ENCODE measurements at regions not wholly inside any gene's neighbourhood (a gene's known extent, or its start where the extent isn't known, plus 50 kb on each side); places are given as distances from the start of the nearest gene placed in this dataset.

GRCh38 chr14:101222362-101223070 is 319.0 kb upstream of the RTL1 start:
- no peaks in the 10 kb centered on the region for H3K4me1 ChIP-seq
- no peak overlapping the region for H3K27ac ChIP-seq
- DNase-seq (no peak), ATAC-seq (no peak)
- H3K27me3 ChIP-seq (ENCODE audit: low read depth): no peaks in the 10 kb centered on the region
- H3K4me3 ChIP-seq: no peak overlapping the region
- no peaks in the 10 kb centered on the region for H3K36me3 ChIP-seq
- no peak for TF ChIP-seq CTCF (IDR thresholded peaks at IDR 0.05)
- intact Hi-C loops (cut with DNase I): no loop called here
- H3K9me3 ChIP-seq: no peaks in the 10 kb centered on the region

- DNase-seq (no peak), ATAC-seq (no peak)
- H3K27ac ChIP-seq: no peak overlapping the region
- H3K27me3 ChIP-seq (ENCODE audit: low read depth): no peaks in the 10 kb centered on the region
- intact Hi-C loops (cut with DNase I): no loop called here
- H3K9me3 ChIP-seq: no peaks in the 10 kb centered on the region
- TF ChIP-seq CTCF (IDR thresholded peaks at IDR 0.05): no peak
- no peak overlapping the region for H3K4me3 ChIP-seq
- no peaks in the 10 kb centered on the region for H3K4me1 ChIP-seq
- H3K36me3 ChIP-seq: no peaks in the 10 kb centered on the region
Observed at GRCh38 chr14:101223127-101223526, 319.6 kb upstream of the RTL1 start.

GRCh38 chr14:101223561-101224162 is 320.1 kb upstream of the RTL1 start:
- TF ChIP-seq CTCF (IDR thresholded peaks at IDR 0.05): no peak
- no peak for ATAC-seq
- no peaks in the 10 kb centered on the region for H3K4me1 ChIP-seq

GRCh38 chr14:101224356-101225156 is 321.0 kb upstream of the RTL1 start:
- DNase-seq: no peak

More at GRCh38 chr14:101223561-101224162, 320.1 kb upstream of the RTL1 start:
- H3K36me3 ChIP-seq: no peaks in the 10 kb centered on the region
- no peaks in the 10 kb centered on the region for H3K9me3 ChIP-seq
- H3K4me3 ChIP-seq: no peak overlapping the region
- DNase-seq: no peak
- no peaks in the 10 kb centered on the region for H3K27me3 ChIP-seq (ENCODE audit: low read depth)
- intact Hi-C loops (cut with DNase I): no loop called here
- H3K27ac ChIP-seq: no peak overlapping the region

More at GRCh38 chr14:101224356-101225156, 321.0 kb upstream of the RTL1 start:
- H3K27me3 ChIP-seq (ENCODE audit: low read depth): no peaks in the 10 kb centered on the region
- no peaks in the 10 kb centered on the region for H3K36me3 ChIP-seq
- H3K9me3 ChIP-seq: no peaks in the 10 kb centered on the region
- intact Hi-C loops (cut with DNase I): no loop called here
- no peaks in the 10 kb centered on the region for H3K4me1 ChIP-seq
- ATAC-seq: no peak
- H3K27ac ChIP-seq: no peak overlapping the region
- TF ChIP-seq CTCF (IDR thresholded peaks at IDR 0.05): no peak
- no peak overlapping the region for H3K4me3 ChIP-seq

Measured in lower lobe of right lung (tissue), 2 donors.